Motor neuron (in vitro differentiated cells): ENCODE measurements at regions not wholly inside any gene's neighbourhood (a gene's known extent, or its start where the extent isn't known, plus 50 kb on each side); places are given as distances from the start of the nearest gene placed in this dataset.

ENCODE experiments used
- ATAC-seq, 8 experiments: fragments of 200-7000 bp; cut with Tn5 transposase; replicated peaks in 6 of 8; 2 replicates each; pipeline ENCODE4 v1.8.0; 2021; ENCODE audit warnings: mild to moderate bottlenecking in 8 of 8, moderate library complexity in 8 of 8
- H3K27ac ChIP-seq, 2 donors: fragments of 250-450 bp; sonication (Bioruptor Pico); 2 replicates each; pipeline ENCODE4 v1.9.0; 2021; ENCODE audit warnings: antibody characterized with exemption in 2 of 2, mild to moderate bottlenecking in 2 of 2, moderate library complexity in 1 of 2
- H3K4me1 ChIP-seq, 2 donors: fragments of 250-450 bp; sonication (Bioruptor Pico); replicated peaks in 1 of 2; 2 replicates each; pipeline ENCODE4 v1.6.1; 2021; ENCODE audit warnings: antibody characterized with exemption in 2 of 2, mild to moderate bottlenecking in 2 of 2, moderate library complexity in 1 of 2
- H3K4me3 ChIP-seq, 5 donors: fragments of 250-450 bp; sonication (Bioruptor Pico); 2 replicates each; pipeline ENCODE4 v1.9.0; 2021; ENCODE audit warnings: antibody characterized with exemption in 5 of 5, mild to moderate bottlenecking in 5 of 5, moderate library complexity in 4 of 5
- WGBS, 10 experiments: fragments of 450-650 bp; shearing (Covaris generic); methylation state at CpG; one replicate each; pipeline ENCODE4 v1.0.0; 2022; 5-methylcytosine and 5-hydroxymethylcytosine counted together
- in situ Hi-C, 9 experiments: fragments of 400-800 bp; cut with MboI; loops; one replicate each; pipeline ENCODE4 v1.15.0; 2021; ENCODE audit warnings: low sequenced_read_pairs in 9 of 9, low pct_unique_long_range_greater_than_20kb in 2 of 9; ENCODE audit not compliant: unreplicated experiment in 9 of 9

- in situ Hi-C loops, result no loop called here
- Histone ChIP-seq H3K4me1 (no peaks in the 10 kb centered on the region), H3K27ac (no peak overlapping the region), H3K4me3 (no peak overlapping the region)
- 63 to 100% (median 88%) methylated on average over 1 of the region's 1 CpG; no CpG with 5 or more reads in 3 of the 10 experiments for WGBS, 10 experiments
- no peak for ATAC-seq
These were observed 267.2 kb downstream of the ZEB2 start for GRCh38 chr2:144252694-144253093.

- H3K4me3 ChIP-seq, result no peak overlapping the region
- ATAC-seq, result peak in 2 of 8 experiments; percentile 36
- 15 to 100% (median 92%) methylated on average over 2 to 4 of the region's 4 CpGs for WGBS, 10 experiments
- in situ Hi-C loops, result no loop called here
- no peak overlapping the region for H3K27ac ChIP-seq
- no peaks in the 10 kb centered on the region for H3K4me1 ChIP-seq
These were observed 270.8 kb downstream of the ZEB2 start for GRCh38 chr2:144249035-144249637.

- H3K4me1 ChIP-seq, result no peaks in the 10 kb centered on the region
- in situ Hi-C loops, result no loop called here
- no peak overlapping the region for H3K27ac ChIP-seq
- no peak for ATAC-seq
- 28 to 100% (median 88%) methylated on average over 1 to 4 of the region's 4 CpGs for WGBS, 10 experiments
- no peak overlapping the region for H3K4me3 ChIP-seq
These were observed 271.4 kb downstream of the ZEB2 start for GRCh38 chr2:144248350-144249034.

- peaks cover 5 to 7% of the 10 kb centered on the region in 2 donors for H3K4me1 ChIP-seq
- in situ Hi-C loops, result no loop called here
- H3K27ac ChIP-seq, result no peak overlapping the region
- no peak overlapping the region for H3K4me3 ChIP-seq
- no peak for ATAC-seq
These were observed 275.0 kb downstream of the ZEB2 start for GRCh38 chr2:144244938-144245337.

- Histone ChIP-seq H3K27ac (no peak overlapping the region), H3K4me1 (peaks cover 5 to 7% of the 10 kb centered on the region in 2 donors), H3K4me3 (no peak overlapping the region)
- peak in 3 of 8 experiments; percentile 48 to 84 (median 52) for ATAC-seq
- WGBS, 10 experiments, result 60 to 90% (median 75%) methylated on average over 1 to 2 of the region's 3 CpGs; no CpG with 5 or more reads in 5 of the 10 experiments
- in situ Hi-C loops, result no loop called here
These were observed 277.6 kb downstream of the ZEB2 start for GRCh38 chr2:144242311-144242710.

- Histone ChIP-seq H3K27ac (no peak overlapping the region), H3K4me1 (peaks cover 5 to 7% of the 10 kb centered on the region in 2 donors), H3K4me3 (no peak overlapping the region)
- in situ Hi-C loops, result no loop called here
- WGBS, 10 experiments, result 33 to 100% (median 88%) methylated on average over 1 of the region's 1 CpG; no CpG with 5 or more reads in 1 of the 10 experiments
- ATAC-seq, result no peak
These were observed 278.1 kb downstream of the ZEB2 start for GRCh38 chr2:144241801-144242200.

GRCh38 chr2:144240656-144241339, 279.1 kb downstream of the ZEB2 start:
- peak in 6 of 8 experiments; percentile 21 to 71 (median 48) for ATAC-seq
- Histone ChIP-seq H3K27ac (no peak overlapping the region), H3K4me3 (no peak overlapping the region), H3K4me1 (peaks cover 5 to 7% of the 10 kb centered on the region in 2 donors)
- in situ Hi-C loops, result no loop called here
- WGBS, 10 experiments, result 0 to 60% (median 46%) methylated on average over 1 to 3 of the region's 3 CpGs; no CpG with 5 or more reads in 2 of the 10 experiments

- in situ Hi-C loops, result no loop called here
- ATAC-seq, result no peak
- WGBS, 10 experiments, result 63 to 100% (median 100%) methylated on average over 1 of the region's 1 CpG; no CpG with 5 or more reads in 1 of the 10 experiments
- Histone ChIP-seq H3K4me1 (peaks cover 5 to 7% of the 10 kb centered on the region in 2 donors), H3K4me3 (no peak overlapping the region), H3K27ac (no peak overlapping the region)
These were observed 280.2 kb downstream of the ZEB2 start for GRCh38 chr2:144239726-144240125.

GRCh38 chr2:144239306-144239705, 280.6 kb downstream of the ZEB2 start:
- in situ Hi-C loops, result no loop called here
- H3K4me1 ChIP-seq, result peaks cover 7 to 9% of the 10 kb centered on the region in 2 donors
- H3K27ac ChIP-seq, result no peak overlapping the region
- no peak overlapping the region for H3K4me3 ChIP-seq
- no peak for ATAC-seq
- 50 to 100% (median 88%) methylated on average over 1 of the region's 1 CpG; no CpG with 5 or more reads in 1 of the 10 experiments for WGBS, 10 experiments

- in situ Hi-C loops, result no loop called here
- H3K4me3 ChIP-seq, result no peak overlapping the region
- H3K4me1 ChIP-seq, result peaks cover 7 to 14% of the 10 kb centered on the region in 2 donors
- 17 to 100% (median 83%) methylated on average over 1 to 2 of the region's 2 CpGs; no CpG with 5 or more reads in 3 of the 10 experiments for whole genome bisulfite sequencing, 10 experiments
- no peak overlapping the region for H3K27ac ChIP-seq
- ATAC-seq, result peak in 1 of 8 experiments; percentile 57
These were observed 281.9 kb downstream of the ZEB2 start for GRCh38 chr2:144237830-144238627.

GRCh38 chr2:144237108-144237507, 282.8 kb downstream of the ZEB2 start:
- Histone ChIP-seq H3K4me3 (no peak overlapping the region), H3K27ac (no peak overlapping the region), H3K4me1 (peaks cover 7 to 14% of the 10 kb centered on the region in 2 donors)
- 88 to 100% (median 100%) methylated on average over 1 to 4 of the region's 4 CpGs; no CpG with 5 or more reads in 3 of the 10 experiments for WGBS, 10 experiments
- in situ Hi-C loops, result no loop called here
- no peak for ATAC-seq

- WGBS, 10 experiments, result 67 to 100% (median 89%) methylated on average over 1 of the region's 1 CpG
- no peak overlapping the region for H3K27ac ChIP-seq
- peaks cover 9 to 23% of the 10 kb centered on the region in 2 donors for H3K4me1 ChIP-seq
- H3K4me3 ChIP-seq, result no peak overlapping the region
- in situ Hi-C loops, result no loop called here
- ATAC-seq, result no peak
These were observed 284.9 kb downstream of the ZEB2 start for GRCh38 chr2:144235050-144235449.

- Histone ChIP-seq H3K27ac (no peak overlapping the region), H3K4me1 (peaks cover 12 to 28% of the 10 kb centered on the region in 2 donors), H3K4me3 (no peak overlapping the region)
- no peak for ATAC-seq
- WGBS, 10 experiments, result 30 to 100% (median 60%) methylated on average over 1 to 3 of the region's 4 CpGs; no CpG with 5 or more reads in 2 of the 10 experiments
- in situ Hi-C loops, result no loop called here
These were observed 285.4 kb downstream of the ZEB2 start for GRCh38 chr2:144234542-144234871.
